OCI-LY1 (cell line): ENCODE measurements at regions not wholly inside any gene's neighbourhood (a gene's known extent, or its start where the extent isn't known, plus 50 kb on each side); places are given as distances from the start of the nearest gene placed in this dataset.

Experiments used
- H2AFZ ChIP-seq: fragments of 200-600 bp; sonication (generic), shearing (Covaris generic); 2 replicates; pipeline ENCODE4 v1.6.0; 2014; ENCODE audit warnings: antibody characterized with exemption, mild to moderate bottlenecking, low read length
- H3F3A ChIP-seq: fragments of 200-600 bp; sonication (generic), shearing (Covaris generic); 2 replicates; pipeline ENCODE4 v1.6.0; 2014; ENCODE audit warnings: mild to moderate bottlenecking, antibody characterized with exemption, low read length, moderate library complexity; ENCODE audit not compliant: insufficient read depth
- H3K27ac ChIP-seq: fragments of 200-600 bp; sonication (generic); 2 replicates; pipeline ENCODE4 v1.5.1; 2014; ENCODE audit warnings: low read length, mixed run types, mild to moderate bottlenecking, low read depth; ENCODE audit not compliant: poor library complexity, severe bottlenecking
- H3K27me3 ChIP-seq: fragments of 200-600 bp; sonication (generic); 2 replicates; pipeline ENCODE4 v1.6.0; 2014; ENCODE audit warnings: antibody characterized with exemption, mild to moderate bottlenecking, low read length, moderate library complexity; ENCODE audit not compliant: insufficient read depth
- H3K36me3 ChIP-seq: fragments of 200-600 bp; sonication (generic); 2 replicates; pipeline ENCODE4 v1.6.1; 2014; ENCODE audit warnings: mild to moderate bottlenecking, antibody characterized with exemption, low read length, moderate library complexity, mixed read lengths; ENCODE audit not compliant: insufficient read depth
- H3K4me1 ChIP-seq: fragments of 200-600 bp; sonication (generic); 2 replicates; pipeline ENCODE4 v1.5.1; 2014; ENCODE audit warnings: mild to moderate bottlenecking, low read length, moderate library complexity; ENCODE audit not compliant: insufficient read depth, severe bottlenecking
- H3K4me2 ChIP-seq: fragments of 200-600 bp; sonication (generic), shearing (Covaris generic); 2 replicates; pipeline ENCODE4 v1.6.1; 2014; ENCODE audit warnings: low read length
- H3K4me3 ChIP-seq: fragments of 200-600 bp; sonication (generic); 2 replicates; pipeline ENCODE4 v1.5.1; 2014; ENCODE audit warnings: low read length, low read depth, mild to moderate bottlenecking, mixed read lengths; ENCODE audit not compliant: poor library complexity, severe bottlenecking
- H3K79me2 ChIP-seq: fragments of 200-600 bp; shearing (Covaris generic); 2 replicates; pipeline ENCODE4 v1.6.1; 2016; ENCODE audit warnings: mixed run types, low read length, mixed read lengths; ENCODE audit not compliant: insufficient read depth
- H3K9ac ChIP-seq: fragments of 200-600 bp; sonication (generic), shearing (Covaris generic); 2 replicates; pipeline ENCODE4 v1.6.1; 2014; ENCODE audit warnings: mild to moderate bottlenecking, low read length, mixed read lengths
- H3K9me2 ChIP-seq: fragments of 200-600 bp; sonication (generic), shearing (Covaris generic); 2 replicates; pipeline ENCODE4 v1.6.1; 2014; ENCODE audit warnings: low read depth, mild to moderate bottlenecking, low read length, mixed read lengths
- H3K9me3 ChIP-seq: fragments of 200-600 bp; shearing (Covaris generic); 2 replicates; pipeline ENCODE4 v1.6.1; 2014; ENCODE audit warnings: low read length, mixed read lengths
- H4K20me1 ChIP-seq: fragments of 200-600 bp; sonication (generic), shearing (Covaris generic); 2 replicates; pipeline ENCODE4 v1.6.0; 2016; ENCODE audit warnings: mild to moderate bottlenecking, low read length; ENCODE audit not compliant: insufficient read depth
- EZH2 ChIP-seq: fragments of 200-600 bp; sonication (generic), shearing (Covaris generic); IDR thresholded peaks from 2 replicates; pipeline ENCODE4 v1.8.0; 2017; ENCODE audit warnings: borderline replicate concordance, mixed run types, mild to moderate bottlenecking, antibody characterized with exemption, low read length, moderate library complexity, mixed read lengths
- TF ChIP-seq, protein P1 (sequence below): fragments of 200-600 bp; sonication (generic), shearing (Covaris generic); IDR thresholded peaks from 2 replicates; pipeline ENCODE4 v1.5.1; 2017; ENCODE audit warnings: mild to moderate bottlenecking, antibody characterized with exemption, low read length, moderate library complexity, mixed read lengths

- H3K79me2 ChIP-seq, result no peaks in the 10 kb centered on the region
- no peaks in the 10 kb centered on the region for H4K20me1 ChIP-seq
- no peaks in the 10 kb centered on the region for H3K27me3 ChIP-seq
- H3K9ac ChIP-seq, result no peak overlapping the region
- TF ChIP-seq EZH2, result no peak
- TF ChIP-seq, protein P1, sequence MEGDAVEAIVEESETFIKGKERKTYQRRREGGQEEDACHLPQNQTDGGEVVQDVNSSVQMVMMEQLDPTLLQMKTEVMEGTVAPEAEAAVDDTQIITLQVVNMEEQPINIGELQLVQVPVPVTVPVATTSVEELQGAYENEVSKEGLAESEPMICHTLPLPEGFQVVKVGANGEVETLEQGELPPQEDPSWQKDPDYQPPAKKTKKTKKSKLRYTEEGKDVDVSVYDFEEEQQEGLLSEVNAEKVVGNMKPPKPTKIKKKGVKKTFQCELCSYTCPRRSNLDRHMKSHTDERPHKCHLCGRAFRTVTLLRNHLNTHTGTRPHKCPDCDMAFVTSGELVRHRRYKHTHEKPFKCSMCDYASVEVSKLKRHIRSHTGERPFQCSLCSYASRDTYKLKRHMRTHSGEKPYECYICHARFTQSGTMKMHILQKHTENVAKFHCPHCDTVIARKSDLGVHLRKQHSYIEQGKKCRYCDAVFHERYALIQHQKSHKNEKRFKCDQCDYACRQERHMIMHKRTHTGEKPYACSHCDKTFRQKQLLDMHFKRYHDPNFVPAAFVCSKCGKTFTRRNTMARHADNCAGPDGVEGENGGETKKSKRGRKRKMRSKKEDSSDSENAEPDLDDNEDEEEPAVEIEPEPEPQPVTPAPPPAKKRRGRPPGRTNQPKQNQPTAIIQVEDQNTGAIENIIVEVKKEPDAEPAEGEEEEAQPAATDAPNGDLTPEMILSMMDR, result no peak
- H3K4me2 ChIP-seq, result no peak overlapping the region
- H3K9me3 ChIP-seq, result no peaks in the 10 kb centered on the region
- H3F3A ChIP-seq, result no peaks in the 10 kb centered on the region
- no peak overlapping the region for H2AFZ ChIP-seq
- no peaks in the 10 kb centered on the region for H3K9me2 ChIP-seq
- no peaks in the 10 kb centered on the region for H3K4me1 ChIP-seq
- no peaks in the 10 kb centered on the region for H3K36me3 ChIP-seq
- H3K27ac ChIP-seq, result no peak overlapping the region
- H3K4me3 ChIP-seq, result no peak overlapping the region
Observed at GRCh38 chr4:92252846-92253245, 50.9 kb upstream of the GRID2 start.

DNA sequence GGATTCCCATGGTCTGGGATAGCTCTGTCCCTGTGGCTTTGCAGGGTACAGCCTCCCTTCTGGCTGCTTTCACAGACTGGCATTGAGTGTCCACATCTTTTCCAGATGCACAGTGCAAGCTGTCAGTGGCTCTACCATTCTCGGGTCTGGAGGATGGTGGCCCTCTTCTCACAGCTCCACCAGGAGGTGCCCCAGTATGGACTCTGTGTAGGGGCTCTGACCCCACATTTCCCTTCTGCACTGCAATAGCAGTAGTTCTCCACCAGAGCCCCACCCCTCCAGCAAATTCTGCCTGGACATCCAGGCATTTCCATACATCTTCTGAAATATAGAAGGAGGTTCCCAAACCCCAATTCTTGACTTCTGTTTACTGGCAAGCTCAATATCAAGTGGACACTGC is 50.2 kb upstream of the GRID2 start:
- Histone ChIP-seq H3K27ac (no peak overlapping the region), H3K9me2 (no peaks in the 10 kb centered on the region), H2AFZ (no peak overlapping the region), H3F3A (no peaks in the 10 kb centered on the region), H3K36me3 (no peaks in the 10 kb centered on the region), H3K4me2 (no peak overlapping the region), H3K9ac (no peak overlapping the region), H3K79me2 (no peaks in the 10 kb centered on the region), H3K4me1 (no peaks in the 10 kb centered on the region), H3K9me3 (no peaks in the 10 kb centered on the region), H3K27me3 (no peaks in the 10 kb centered on the region), H4K20me1 (no peaks in the 10 kb centered on the region), H3K4me3 (no peak overlapping the region)
- TF ChIP-seq EZH2, result no peak
- TF ChIP-seq, protein P1, result no peak
